ENCODE measurements at regions not wholly inside any gene's neighbourhood (a gene's known extent, or its start where the extent isn't known, plus 50 kb on each side); places are given as distances from the start of the nearest gene placed in this dataset.
"Not testable (repeated sequence)": the region's sequence is repeated elsewhere in the genome, so short reads cannot be mapped to it uniquely, and the experiment has no call there.

DNA sequence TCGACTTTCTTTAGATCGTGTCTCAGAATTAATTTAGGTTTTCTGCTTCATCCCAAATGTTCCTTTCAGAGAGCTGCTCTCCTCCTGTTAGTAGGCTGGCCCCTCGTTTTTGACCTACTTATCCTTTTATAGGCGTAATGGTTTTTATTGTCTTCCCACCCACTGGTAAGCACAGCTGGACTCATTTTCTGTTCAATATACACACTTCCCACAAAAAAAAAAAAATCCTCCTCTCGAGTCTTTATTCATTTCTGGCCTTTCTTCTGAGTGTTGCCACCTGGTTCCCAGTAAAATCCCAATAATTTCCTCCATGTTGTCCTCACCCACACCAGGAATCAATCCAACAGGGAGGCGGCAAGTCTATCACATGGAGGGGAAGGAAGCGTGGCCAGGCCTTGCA is 970.2 kb upstream of the CELF2 start:
- no peak for DNase-seq (ENCODE audit: low read depth in 2 of 2, low spot score in 1 of 2)

GRCh38 chr10:10053051-10053450 is 964.6 kb upstream of the CELF2 start:
- no peak for DNase-seq (ENCODE audit: low read depth in 2 of 2, low spot score in 1 of 2)

DNA sequence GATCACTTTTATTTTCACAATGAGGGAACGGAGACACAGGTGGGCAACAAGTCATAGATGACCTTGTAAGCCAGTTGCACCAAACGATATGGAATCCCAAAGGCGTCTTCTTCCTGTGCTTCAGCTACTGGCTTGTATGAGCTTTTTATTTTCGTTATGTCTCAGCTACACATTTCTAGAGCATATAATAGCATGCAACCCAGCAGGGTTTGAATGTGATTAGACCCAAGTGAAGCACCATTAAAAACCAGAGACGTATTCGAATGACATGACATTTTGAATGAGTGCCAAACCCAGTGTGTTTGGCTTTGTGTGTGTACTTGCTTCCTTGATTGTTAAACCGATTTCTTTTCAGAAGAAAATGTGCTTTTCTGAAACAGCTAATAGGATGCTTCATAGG is 963.2 kb upstream of the CELF2 start:
- DNase-seq (ENCODE audit: low read depth in 2 of 2, low spot score in 1 of 2) = no peak

DNA sequence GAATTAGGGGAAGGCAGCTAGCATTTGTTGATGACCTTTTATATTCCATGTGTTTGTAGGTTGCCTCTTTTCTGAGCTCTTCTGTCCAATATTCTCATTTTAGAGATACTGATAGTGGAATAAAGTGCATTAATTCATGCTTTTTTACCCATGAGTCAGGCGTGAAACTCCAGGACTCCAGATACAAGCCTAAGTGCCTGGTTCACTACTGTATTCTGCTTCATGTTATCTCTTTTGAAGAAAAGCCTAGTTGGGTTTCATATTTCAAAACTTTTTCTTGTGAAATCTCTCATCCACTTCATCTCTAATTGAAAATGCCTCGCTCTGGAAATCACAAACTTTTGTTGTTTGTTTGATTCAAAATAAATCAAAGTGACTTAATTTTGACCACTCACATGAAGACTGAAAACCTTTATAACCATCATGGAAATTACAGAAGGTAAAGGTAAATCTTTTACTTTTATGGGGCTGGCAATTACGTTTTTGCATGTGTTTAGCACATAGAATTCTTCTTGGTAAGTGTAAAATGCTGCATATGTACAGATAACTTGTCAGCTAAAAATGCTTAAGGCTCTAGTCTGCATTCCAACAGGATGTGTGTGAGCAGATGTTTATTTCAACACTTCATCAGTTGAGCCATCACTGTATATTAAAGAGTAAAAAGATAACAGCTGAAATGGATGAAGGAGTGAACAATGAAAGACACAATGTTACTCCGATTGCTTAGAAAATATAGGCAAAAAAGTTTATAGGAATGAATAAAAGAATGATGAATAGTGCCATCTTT is 961.8 kb upstream of the CELF2 start:
- no peak for DNase-seq (ENCODE audit: low read depth in 2 of 2, low spot score in 1 of 2)

DNA sequence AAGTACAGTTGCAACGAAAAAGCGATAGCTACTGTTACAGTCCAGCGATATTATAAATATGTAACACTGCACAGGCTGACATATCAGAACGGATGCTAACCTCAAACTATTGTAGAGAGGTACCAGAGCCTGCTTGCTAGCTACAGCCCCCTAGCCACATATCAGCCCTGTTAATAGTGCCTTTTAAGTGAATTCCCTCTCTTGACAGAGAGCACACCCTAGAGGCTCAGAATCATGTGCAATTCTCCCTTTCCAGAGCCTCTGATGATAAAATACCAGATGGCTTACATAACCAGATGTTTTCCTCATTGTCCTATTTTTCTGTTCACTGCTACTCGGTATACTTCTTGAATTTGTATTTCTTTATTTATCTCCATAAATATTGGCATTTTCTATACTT is 960.7 kb upstream of the CELF2 start:
- DNase-seq (ENCODE audit: low read depth in 2 of 2, low spot score in 1 of 2) = no peak

GRCh38 chr10:10067644-10068043 is 950.0 kb upstream of the CELF2 start:
- no peak for DNase-seq (ENCODE audit: low read depth in 2 of 2, low spot score in 1 of 2)

DNA sequence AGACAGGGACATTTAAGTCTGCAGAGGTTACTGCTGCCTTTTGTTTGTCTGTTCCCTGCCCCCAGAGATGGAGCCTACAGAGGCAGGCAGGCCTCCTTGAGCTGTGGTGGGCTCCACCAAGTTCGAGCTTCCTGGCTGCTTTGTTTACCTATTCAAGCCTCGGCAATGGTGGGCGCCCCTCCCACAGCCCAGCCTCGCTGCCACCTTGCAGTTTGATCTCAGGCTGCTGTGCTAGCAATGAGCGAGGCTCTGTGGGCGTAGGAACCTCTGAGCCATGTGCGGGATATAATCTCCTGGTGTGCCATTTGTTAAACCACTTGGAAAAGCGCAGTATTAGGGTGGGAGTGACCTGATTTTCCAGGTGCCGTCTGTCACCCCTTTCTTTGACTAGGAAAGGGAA is 942.8 kb upstream of the CELF2 start:
- DNase-seq (ENCODE audit: low read depth in 2 of 2, low spot score in 1 of 2) = not testable (repeated sequence)

DNA sequence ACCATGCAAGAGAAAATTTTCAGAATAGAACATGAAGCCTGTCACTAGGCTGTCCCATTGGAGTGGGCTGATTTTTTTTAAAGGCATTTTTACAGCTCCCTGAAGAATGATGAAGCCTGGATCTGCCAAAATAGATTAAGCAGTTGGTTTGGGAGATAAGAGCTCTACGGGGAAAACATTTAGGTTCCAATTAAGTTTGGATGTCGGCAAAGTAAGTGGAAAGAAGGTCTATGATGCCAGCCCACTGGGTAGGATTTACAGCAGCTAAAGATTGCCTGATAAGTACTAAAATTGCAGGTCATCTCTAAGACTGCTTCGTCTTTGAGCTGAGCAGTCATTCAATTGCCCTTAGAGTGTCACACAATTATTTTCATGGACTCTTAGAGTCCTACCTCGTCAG is 939.2 kb upstream of the CELF2 start:
- DNase-seq (ENCODE audit: low read depth in 2 of 2, low spot score in 1 of 2) = no peak

DNA sequence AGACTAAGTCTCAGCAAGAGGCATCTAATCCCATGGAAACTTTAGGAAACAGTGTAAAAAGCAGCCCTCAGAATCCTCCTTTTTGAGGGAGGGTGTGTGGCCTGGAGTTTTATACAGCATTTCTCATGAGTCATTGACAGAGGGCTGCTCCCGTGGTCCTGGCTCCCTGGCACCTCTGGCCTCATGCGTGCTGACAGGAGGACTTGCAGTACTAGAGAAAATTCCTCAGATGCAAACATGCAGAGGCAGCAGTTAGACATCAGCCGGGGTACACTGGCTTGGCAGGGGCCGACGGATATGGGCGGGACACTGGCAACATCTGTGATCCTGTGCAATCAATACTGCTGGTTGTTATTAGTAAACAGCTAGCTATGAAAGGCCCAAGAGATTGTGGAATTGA is 925.1 kb upstream of the CELF2 start:
- DNase-seq (ENCODE audit: low read depth in 2 of 2, low spot score in 1 of 2) = no peak

- DNase-seq (ENCODE audit: low read depth in 2 of 2, low spot score in 1 of 2) = no peak
These were observed 924.7 kb upstream of the CELF2 start for GRCh38 chr10:10093021-10093420.

GRCh38 chr10:10094691-10095090 is 923.0 kb upstream of the CELF2 start:
- DNase-seq (ENCODE audit: low read depth in 2 of 2, low spot score in 1 of 2) = no peak

GRCh38 chr10:10096296-10096695 is 921.4 kb upstream of the CELF2 start:
- DNase-seq (ENCODE audit: low read depth in 2 of 2, low spot score in 1 of 2) = no peak

DNA sequence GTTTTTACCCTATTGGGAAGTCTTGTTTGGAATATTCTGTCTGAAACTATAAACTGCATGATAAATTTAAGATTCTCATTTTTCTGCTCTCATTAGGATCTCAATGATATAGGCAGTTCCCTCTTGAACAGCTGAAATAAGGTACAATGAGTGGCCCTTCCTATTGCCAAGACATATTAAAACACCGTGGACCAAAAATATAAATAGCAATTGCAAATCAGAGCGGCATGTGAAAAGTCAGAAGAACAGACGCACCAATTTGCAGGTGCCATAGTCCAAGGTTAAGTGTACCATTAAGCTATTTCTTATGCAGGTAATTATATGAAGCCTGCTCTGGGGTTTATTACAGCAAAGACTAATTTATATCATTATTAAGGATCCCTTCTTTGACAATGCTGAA is 920.8 kb upstream of the CELF2 start:
- DNase-seq (ENCODE audit: low read depth in 2 of 2, low spot score in 1 of 2) = no peak

- DNase-seq (ENCODE audit: low read depth in 2 of 2, low spot score in 1 of 2) = no peak
These were observed 916.6 kb upstream of the CELF2 start for GRCh38 chr10:10101106-10101505.

DNA sequence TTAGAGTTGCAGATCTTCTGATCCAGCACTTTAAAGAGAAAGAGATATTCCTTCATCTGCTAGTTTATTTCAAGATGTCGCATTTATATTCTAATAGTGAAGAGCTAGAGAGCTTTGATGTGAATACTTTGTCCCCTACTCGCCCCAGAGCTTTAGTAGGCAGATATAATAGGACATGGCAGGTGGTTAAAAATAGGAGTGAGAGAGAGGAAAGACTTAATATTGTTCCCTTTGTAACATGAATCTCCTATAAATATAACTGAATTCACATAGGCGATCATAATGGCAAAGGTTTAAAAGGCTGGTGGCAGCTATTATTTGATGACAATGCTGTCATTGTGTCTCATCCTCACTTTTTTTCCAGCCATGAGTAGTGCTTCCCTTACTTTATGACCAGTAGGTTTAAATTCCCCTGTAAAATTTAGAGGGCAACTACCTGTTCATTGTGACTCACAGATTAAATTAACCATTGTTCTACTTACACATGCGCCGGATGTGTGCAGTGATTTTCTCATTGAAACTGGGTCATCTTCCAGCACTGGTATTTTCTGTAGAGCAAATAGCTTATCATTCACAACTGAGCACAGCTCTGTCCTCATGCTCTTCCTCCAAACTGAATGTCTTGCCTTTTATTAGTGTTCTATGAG is 906.7 kb upstream of the CELF2 start:
- DNase-seq (ENCODE audit: low read depth in 2 of 2, low spot score in 1 of 2) = no peak

DNA sequence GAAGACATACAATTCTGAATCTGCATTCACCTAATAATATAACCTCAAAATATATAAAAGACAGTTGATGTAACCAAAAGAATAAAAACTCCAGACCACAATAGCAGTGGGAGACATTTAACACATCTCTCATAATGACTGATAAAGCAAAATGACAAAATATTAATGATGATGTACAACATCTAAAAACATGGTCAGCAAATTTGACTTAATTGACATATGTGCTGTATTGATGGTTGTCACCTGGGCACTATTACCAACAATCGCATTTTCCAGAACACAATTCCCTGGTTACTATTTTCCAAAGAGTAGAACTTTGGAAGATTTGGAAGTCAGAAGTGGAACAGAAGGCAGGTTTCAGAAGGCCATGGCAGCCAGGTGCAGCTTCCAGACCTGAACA is 899.5 kb upstream of the CELF2 start:
- no peak for DNase-seq (ENCODE audit: low read depth in 2 of 2, low spot score in 1 of 2)

DNA sequence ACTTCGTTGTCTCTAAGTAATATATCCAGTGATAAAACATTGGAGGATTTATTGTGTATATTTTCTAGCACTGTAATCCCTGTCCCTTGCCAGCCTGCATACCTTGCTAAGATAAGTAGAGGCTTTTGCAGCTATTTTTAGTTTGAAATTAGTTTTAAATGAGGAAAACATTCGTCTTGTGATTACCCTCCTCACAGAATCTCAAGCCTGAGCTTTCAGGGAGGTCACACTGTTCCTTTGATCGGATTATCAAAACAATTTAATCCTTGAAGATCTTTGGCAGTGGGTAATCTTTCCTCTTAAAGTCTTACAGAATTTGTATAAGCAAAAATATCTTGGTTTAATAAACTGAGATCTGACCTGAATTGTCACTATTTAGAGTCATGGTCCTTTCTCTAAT is 897.0 kb upstream of the CELF2 start:
- no peak for DNase-seq (ENCODE audit: low read depth in 2 of 2, low spot score in 1 of 2)

- DNase-seq (ENCODE audit: low read depth in 2 of 2, low spot score in 1 of 2) = no peak
These were observed 892.0 kb upstream of the CELF2 start for GRCh38 chr10:10125676-10126075.

- no peak for DNase-seq (ENCODE audit: low read depth in 2 of 2, low spot score in 1 of 2)
These were observed 891.5 kb upstream of the CELF2 start for GRCh38 chr10:10126218-10126617.

DNA sequence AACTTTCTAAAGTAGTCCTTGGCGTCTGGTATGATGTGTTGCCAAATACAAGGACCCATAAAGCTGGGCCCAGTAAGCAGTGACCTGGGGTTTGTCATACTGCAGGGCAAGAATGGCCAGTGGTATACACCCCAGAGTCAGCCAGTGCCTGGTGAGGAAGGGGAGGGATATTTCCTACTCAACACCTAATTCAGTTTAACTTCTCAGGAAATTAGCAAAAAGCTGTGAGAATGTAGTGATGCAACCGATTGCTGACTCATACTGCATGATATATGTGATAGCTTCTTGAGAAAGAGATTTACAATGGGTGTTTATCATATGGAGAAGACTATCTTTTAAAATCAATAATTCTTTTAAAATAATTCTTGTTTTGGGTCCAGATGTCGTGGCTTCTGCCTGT is 889.3 kb upstream of the CELF2 start:
- DNase-seq (ENCODE audit: low read depth in 2 of 2, low spot score in 1 of 2) = no peak

DNA sequence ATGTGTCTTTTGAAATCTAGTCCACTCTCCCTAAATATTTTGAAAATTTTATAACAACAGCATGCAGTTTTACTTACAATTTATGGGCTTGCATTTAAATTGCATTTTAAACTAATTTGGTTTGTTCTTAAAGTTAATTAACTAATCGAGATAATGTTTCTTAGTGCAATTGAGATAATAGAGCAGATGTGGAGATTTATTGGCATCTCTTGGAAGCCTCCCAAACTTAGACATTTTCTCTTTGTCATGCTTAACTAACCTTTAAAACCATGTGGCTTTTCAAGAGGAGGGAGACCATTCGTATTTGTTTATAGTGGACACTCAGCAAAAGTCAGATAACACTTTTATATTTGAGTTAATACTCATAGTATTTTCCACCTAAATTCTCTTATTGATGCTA is 887.0 kb upstream of the CELF2 start:
- no peak for DNase-seq (ENCODE audit: low read depth in 2 of 2, low spot score in 1 of 2)

DNA sequence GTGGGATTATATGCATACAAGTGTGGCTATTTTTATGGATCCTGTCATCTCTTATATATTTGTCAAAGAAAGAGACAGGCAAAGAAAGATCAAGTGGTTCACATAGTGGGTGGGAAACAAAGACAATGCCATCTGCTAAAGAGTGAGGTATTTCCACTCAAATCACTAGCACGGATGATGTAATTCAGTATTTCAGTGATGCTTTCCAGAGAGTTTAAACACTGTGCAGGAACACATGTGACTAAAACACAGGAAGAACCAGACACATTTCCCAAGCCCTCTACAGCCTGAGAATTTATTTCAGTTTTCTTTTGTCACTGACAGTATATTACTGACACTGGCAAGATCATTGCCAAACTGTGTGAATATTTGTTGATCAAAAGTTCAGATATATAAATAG is 885.7 kb upstream of the CELF2 start:
- DNase-seq (ENCODE audit: low read depth in 2 of 2, low spot score in 1 of 2) = no peak

DNA sequence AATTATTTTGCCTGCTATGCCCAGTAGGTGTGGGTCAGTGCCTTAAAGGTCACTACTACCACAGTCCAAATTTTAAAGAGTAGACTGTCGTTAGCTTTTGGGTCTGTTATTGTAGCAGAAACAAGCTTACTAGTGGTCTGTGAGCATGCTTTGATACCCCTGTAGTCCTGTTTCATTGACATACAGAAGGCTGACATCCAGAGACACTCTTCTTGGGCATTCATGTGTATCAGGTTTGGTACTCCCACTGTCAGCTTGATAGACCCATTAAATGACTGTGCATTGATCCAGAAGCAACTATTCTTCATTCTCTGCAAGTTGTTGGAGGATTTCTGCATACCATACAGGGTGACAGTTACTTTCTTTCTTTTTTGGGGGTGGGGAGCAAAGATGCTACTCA is 884.4 kb upstream of the CELF2 start:
- no peak for DNase-seq (ENCODE audit: low read depth in 2 of 2, low spot score in 1 of 2)
